ENCODE measurements at regions not wholly inside any gene's neighbourhood (a gene's known extent, or its start where the extent isn't known, plus 50 kb on each side); places are given as distances from the start of the nearest gene placed in this dataset.

DNA sequence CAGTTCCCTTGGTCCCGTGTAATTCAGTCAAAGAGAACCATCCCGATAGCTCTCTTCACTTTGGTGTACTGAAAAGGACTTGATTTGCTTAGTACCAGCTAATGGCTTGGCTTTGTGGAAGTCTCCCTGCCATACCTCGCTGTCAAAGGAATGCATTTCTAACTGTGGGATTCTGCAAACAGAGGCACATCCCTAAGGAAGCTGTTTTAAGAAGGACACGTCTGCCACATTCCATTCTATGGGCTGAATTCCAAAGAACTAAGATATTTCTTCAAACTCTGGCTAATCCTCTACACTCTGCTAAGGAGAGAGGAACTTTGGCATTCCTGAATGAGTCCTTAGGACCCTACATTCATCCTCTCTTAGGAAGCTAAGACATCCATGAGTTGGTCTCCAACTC, 327.9 kb downstream of the SFMBT2 start:
- TF ChIP-seq, protein P1, sequence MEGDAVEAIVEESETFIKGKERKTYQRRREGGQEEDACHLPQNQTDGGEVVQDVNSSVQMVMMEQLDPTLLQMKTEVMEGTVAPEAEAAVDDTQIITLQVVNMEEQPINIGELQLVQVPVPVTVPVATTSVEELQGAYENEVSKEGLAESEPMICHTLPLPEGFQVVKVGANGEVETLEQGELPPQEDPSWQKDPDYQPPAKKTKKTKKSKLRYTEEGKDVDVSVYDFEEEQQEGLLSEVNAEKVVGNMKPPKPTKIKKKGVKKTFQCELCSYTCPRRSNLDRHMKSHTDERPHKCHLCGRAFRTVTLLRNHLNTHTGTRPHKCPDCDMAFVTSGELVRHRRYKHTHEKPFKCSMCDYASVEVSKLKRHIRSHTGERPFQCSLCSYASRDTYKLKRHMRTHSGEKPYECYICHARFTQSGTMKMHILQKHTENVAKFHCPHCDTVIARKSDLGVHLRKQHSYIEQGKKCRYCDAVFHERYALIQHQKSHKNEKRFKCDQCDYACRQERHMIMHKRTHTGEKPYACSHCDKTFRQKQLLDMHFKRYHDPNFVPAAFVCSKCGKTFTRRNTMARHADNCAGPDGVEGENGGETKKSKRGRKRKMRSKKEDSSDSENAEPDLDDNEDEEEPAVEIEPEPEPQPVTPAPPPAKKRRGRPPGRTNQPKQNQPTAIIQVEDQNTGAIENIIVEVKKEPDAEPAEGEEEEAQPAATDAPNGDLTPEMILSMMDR (IDR thresholded peaks at IDR 0.05 in 2 of 3, conservative IDR thresholded peaks at IDR 0.05 in 1 of 3; ENCODE audit: borderline replicate concordance in 1 of 3, insufficient read depth in 1 of 3, low read depth in 2 of 3, low read length in 2 of 3) = no peak
- TF ChIP-seq REST (IDR thresholded peaks at IDR 0.05; ENCODE audit: low read depth) (no peak), POLR2A (IDR thresholded peaks at IDR 0.05; ENCODE audit: borderline replicate concordance, extremely low read depth, insufficient read depth, insufficient read length) (no peak)

Measured in HCT116 (cell line).